SHP77 treated with DMSO at 0.1 percent for 48 hours (cell line): ENCODE measurements at regions not wholly inside any gene's neighbourhood (a gene's known extent, or its start where the extent isn't known, plus 50 kb on each side); places are given as distances from the start of the nearest gene placed in this dataset.
A peak's percentile ranks its signal among the peaks of the same experiment; 100 is the strongest.

Experiments
- DNase-seq: peaks from one replicate; lab custom pipeline; 2025; lab: John Stamatoyannopoulos, UW

DNA sequence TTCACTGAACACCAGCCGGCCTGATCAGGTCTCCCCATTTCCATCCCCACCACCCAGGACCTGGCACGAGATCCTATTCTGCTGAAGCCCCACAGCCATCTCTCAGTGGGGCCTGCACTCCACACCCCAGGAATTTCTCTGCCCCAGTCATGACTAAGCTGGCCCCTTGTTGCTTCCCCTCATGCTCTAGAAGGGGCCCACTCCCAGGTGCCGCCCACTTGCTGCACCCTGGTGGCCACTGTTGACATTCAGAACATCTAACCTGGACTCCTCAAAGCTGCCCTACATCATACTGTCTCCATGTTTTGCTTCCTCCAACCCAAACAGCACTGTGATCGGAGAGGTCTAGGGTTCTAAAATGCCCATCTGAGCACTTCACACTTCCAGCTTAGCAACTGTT, 90.7 kb upstream of the KLHL29 start:
- DNase-seq: no peak

DNA sequence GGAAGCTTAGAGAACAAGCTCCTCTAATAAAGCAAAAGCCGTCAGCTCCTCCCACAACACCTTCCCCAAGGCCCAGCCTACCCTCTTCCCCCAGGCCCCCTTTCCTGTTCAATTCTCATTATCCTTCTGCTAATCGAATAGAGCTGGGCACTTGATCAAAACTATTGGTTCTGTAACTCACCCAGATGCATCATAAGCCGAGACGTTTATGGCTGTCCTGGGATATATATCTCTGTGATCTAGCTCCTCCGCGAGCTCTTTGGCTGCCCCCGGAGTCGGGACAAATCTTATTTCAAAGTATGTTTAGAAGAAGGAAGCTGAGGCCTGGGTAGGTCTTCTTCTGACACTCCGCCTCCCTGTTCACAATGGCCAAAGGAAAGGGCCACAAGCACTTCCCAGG, 88.3 kb upstream of the KLHL29 start:
- DNase-seq: no peak

DNA sequence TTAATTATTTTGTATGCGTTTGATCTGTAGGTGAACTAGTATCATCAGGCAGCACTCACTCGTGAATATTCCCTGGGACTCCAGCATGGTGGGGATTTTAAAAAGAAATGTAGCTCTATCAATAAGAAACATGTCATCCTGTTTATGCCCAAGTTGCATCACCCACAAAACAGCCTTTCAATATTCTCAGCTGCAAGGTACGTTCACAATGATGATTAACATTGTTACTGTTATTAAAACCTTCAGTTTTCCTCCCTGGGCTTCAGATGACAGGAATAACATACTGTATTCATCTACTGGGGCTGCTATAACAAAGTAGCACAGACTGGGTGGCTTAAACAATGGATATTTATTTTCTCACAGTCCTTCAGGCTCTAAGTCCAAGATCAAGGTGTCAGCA, 87.9 kb upstream of the KLHL29 start:
- DNase-seq: no peak

DNA sequence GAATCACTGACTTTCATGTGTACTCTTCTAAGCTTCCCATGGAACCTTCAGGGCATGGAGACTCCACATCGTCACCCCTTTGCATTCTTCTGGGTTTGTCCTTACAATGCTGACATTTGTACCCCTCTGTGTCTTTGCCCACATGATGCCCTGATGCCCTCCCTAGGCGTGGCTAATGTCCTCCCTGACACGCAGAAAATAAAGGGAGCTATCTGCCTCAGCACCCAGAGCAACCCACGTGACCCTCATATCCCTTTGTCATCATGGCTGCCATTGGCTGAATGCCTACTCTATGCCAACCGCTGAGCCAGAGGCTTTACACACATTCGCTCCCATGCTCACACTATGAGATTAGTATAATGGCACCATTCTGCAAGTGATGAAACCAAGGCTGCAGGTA, 86.4 kb upstream of the KLHL29 start:
- no peak for DNase-seq

DNA sequence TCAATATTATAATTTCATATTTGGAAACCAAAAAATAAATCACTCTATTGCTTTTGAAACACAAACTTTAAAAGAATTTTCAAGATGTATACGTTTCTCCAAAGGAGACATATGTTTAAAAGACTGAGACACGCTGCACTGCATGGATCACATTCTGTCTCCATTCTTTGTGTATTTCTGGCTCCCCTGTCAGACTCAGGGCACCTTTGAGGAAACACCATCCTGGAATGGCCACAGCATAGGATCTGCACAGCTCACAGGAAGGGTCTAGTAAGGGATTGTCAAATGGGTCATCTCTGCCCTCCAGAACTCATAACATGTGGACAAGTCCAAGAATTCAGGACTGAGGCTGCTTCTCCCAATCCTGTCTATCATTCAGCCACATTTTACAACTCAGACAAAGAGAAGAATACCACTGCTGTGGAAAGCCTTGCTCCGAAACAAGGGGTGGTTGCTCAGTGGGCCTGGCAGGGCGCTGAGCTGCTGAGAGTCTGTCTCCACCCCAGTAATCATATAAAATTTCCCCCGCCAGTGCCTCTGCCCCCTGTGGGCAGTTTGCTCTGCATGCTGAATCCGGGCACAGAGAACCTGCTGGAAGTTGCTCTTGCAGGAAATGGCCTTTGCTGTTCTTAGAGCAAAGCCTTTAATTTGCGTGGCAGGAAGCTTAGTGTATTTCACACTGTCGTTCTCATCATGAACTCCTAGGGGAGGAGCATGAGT, 85.3 kb upstream of the KLHL29 start:
- no peak for DNase-seq

DNA sequence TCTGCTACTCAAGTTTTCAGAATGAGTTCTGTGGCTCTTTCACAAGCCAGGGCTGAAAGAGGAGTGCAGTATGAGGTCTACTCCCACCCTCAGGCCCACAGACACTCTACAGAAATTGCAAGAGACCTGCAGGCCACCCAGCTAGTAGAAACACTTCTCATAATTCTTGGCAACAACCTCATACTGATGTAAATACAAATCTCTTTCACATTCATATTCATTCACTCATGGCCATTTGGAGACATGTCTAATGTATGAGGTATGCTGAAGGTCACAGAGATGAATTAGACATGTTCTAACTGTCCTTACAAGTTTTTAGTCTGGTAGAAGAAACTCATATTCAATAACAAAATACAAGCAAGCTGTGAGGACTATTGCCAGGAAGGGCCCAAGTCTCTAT, 83.8 kb upstream of the KLHL29 start:
- DNase-seq: no peak

DNA sequence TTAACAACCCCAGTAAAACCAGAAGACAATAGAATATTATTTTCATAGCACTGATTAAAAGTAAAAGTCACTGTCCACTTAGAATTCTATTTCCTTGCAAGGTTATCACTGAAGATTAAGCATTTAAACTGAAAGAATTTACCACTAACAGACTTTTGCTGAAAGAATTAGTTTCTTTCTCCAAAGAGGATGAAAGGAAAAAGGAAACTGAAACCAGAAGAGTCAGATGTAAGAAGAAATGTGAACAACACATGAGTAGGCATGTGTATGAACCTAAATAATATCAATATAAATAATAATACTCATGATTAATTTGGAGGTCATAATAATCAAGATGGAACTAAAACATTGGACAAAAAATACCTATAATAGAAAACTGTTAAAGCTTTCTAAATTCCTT, 82.4 kb upstream of the KLHL29 start:
- no peak for DNase-seq

DNA sequence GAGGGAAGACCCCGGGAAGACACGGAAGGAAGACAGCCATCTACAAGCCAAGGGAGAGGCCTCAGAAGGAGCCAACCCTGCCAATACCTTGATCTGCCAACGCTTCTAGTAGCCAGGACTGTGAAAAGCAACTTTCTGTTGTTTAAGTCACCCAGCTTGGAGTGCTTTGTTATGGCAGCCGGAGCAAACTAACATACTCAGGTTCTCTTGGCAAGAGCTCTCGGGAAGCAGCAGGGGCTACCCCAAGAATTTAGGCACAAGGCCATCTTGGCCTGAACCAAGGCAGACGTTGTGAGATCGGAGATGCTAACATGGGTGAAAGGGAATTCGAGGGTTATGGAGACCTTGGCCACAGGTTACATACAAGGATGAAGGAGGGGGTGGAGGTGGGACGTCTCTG, 78.6 kb upstream of the KLHL29 start:
- no peak for DNase-seq

DNA sequence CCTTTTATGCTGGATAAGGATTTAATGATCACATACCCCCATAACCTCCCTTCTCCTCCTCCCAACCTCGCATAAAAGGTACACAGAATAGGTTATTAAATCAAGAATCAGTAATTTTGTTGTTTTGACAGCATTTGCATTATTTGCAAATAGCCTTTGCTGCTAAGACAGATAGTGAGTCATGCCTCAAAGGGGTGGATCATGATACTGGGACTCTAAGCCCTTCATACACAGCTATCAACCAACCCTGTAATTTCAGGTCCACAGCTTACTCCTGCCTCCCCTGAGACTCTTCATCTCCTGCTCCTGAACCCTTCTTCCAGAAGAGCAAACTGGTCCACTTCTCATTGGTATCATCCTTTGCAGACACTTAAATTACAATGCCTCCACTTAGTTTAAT, 73.8 kb upstream of the KLHL29 start:
- no peak for DNase-seq

DNA sequence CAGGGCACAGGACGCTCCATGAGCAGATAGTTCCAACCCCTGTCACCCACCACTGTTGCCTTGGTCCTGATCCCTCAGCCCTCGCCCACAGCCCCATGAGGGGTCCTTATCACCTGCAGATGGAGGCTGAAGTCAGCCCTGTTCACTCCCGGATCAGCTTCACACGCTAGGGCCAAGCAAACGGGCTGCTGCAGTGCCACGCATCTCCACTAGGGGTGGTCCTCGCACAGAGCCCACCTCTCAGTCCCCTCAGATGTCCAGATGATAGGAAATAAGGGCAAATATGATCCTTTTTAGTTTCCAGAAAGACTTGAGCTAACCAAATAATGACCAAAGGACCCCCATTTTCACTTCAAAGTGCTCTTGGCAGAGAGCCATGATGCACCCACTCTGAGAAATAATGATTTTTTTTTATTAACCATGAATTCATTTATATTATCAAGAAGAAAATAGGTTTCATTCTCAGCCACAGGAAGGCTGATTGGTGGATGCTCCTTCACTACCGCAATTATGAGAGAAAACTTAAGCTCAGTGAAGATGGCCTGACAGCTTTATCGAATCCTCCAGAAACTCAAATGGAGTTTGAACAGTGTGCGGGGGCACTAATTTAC, 71.9 kb upstream of the KLHL29 start:
- DNase-seq: no peak

DNA sequence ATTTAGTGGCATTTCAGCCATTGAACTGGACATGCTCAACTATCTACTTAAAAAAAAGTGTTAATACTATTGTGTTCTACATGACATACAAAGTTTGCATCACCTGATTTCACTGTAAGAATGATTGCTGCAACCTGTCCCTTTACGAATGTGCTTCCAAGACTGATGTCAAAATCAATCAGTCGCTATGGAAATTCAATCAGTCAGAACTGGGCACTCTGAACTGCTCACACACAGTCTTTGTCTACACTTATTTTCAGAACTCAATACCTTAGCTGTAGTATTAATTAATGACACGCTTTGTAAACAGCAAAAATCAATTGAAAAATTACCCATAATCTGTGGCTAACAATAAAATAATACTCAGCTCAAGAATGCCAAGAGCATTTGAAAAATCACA, 70.3 kb upstream of the KLHL29 start:
- no peak for DNase-seq

DNA sequence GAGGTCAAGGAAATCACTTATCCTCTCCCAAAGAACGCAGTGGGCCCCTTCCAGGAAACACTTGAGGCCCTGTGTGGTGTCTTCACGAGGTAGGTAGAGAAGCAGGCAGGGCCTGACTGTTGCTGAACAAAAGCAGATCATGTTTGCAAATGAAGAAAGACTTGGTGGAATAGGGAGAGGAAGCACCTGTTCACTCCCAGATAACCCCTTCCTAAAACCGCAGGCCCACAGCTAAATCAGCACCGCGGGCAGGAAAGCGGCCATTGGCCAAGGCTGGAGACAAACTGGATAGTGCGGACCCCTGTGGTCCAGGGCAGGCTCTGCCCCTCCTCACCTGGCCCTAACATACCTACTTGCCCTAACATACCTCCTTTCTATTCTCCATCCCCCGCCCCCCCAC, 64.9 kb upstream of the KLHL29 start:
- no peak for DNase-seq

DNA sequence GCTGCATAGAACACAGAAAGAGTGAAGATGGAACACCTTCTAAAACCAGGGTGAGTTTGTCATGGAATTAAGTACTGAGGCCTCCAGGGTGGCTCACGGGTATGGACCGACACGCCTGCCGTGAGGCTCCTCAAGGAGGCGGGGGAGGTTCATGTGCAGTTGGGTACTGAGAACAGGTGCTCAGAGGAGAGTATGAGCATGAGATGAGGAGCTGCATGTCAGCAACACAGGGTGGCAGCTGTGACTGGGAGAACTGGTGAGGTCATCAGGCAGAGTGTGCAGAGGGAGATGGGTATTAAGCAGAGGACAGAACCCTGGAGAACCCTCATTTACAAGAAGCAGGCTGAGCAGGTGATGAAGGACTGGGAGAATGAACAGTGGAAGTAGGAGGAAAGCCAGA, 63.2 kb upstream of the KLHL29 start:
- peak; percentile 30 for DNase-seq

DNA sequence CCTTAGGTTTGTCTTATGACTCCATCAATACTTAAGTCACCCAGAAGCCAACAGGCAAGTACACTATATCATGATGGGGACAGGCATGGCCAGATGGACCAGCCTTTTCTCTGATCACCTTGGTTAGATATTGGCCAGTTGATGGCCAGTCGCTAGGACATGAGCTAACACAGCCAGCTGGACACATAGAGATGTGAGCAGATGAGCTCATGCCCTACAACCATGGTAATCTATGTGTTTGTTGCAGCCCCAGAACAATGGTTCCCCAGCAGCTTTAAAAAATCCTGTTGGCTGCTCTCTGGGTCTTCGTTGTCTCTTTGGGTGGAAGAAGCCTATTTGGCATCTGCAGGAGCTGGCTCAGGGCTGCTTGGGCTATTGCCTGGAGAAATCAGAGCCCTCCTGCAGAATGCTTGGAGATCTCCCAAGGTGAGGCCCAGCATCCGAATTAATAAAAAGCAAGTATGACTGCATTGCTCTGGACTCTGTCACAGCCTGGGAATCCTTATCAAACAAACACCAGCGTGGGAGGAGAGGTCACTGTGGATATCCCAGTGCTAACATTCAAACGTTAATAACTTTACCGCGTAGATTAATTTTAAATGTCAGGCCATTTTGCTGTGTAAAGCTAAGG, 62.3 kb upstream of the KLHL29 start:
- DNase-seq: no peak

DNA sequence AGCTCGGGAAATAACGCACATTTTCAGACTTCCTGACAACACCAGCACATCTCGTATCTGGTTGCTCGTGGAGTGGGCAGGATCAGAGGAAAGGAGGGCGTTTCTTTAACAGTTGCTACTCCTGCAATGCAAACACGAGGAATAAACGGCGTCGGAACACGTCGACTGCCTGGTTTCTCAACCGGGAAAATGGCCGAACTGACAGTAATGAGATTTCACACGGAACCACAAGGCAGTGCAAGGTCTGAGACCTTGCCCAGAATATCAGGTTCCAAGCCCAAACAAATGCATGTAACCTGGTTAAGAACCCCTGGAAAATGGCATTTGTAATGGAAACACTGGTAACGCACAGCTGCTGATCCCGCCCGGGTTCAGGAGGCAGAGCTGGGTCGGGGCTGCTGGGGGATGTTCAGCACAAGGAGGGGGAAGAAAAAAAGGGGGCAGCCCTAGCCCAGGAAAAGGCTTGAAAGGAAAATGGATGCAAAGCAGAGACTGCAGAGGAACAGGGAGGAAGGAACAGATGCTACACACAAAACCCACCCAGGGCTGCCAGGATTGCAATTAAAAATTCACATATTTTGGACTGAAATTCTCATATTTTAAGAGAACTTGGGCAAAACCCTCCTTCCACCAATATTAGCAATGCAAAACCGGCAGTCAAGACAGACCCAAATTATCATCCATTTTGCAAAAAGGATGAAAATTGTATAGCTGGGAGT, 61.6 kb upstream of the KLHL29 start:
- DNase-seq: no peak

DNA sequence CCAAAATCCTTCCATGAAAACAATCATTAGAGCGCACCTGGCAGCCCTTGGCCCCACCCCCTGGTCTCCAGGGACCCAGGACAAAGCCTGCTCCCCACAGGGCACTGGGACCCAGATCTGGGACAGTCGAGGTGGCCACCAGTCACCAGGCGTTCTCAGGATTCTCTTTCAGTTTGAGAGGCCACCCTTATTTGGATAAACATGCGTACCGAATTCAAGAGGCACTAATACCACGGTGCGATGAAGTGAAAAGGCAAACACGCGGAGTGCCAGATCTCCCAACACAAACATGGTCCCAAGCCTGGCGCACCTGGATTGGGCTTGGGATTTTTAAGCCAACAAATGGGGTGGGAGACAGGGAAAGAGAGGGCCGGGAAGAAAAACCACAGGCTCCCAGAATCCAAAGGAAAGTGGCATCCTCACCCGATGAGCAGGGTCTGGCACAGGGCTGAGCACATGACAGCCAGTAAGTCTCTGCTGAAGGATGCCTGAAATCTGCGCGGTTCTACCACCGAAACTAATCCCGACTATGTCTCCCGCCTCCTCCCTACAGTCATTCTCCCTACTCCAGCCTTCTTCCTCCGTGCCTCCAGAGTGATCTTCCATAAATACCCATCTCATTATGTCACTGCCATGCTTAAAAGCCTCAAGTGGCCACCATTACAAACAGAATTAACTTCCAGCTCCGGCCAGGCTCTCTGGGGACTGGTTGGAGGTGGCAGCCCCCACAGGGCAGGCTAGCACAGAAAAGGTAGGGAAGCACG, 60.9 kb upstream of the KLHL29 start:
- DNase-seq: no peak

DNA sequence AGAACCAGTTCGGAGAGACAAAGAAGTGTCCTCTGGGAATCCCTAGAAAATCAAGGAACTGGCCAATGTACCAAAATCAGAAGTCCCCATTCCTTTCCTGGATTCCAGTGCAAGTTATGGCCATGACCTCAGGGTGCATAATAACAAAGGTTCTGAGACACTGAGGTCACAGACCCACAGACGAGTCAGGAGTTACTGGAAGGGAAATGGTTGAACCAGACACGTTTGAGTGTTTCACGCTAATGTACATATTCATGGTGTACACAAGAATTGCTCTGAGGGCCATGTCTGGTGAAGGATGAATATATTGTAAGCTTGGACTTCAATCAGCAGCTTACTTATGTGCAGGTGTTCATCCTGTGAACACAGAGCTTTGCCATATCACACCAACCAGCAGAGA, 58.6 kb upstream of the KLHL29 start:
- DNase-seq: no peak

DNA sequence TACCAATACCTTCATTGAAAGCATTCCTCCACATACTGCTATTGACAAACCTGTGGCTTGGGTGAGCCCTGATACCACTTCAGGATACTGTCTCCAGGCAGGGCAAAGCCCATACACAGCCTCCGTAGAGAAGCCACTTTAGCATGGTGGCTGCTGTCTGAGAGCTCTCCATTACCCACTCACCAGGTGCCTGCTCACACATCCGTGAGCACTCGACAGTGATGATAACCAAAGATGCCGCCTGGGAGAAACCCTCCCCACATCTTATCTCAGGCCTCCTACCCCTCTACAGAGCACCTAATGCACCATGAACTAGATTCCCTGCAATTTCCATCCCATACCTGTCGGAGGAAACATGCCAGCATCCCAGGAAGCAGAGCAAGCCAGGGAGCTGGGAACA, 57.6 kb upstream of the KLHL29 start:
- DNase-seq: no peak

DNA sequence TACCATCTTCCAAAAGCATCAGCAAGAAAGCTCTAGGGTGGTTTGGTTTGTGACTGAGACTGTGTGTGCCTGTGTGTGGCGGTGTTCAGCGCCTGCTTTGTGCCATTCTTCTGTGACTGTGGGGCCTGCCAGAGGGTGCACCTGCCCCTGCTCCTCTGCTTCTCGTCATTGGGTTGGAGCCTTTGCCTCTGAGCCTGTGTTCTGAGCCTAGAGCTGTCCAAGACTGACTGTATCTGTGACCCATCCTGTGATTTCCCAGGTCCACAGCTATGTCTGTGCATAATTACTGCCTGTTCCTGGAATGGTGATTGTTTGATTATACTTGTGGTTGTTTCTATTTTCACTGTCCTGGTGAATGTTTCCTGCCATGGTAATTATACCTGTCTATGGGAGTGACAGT, 57.1 kb upstream of the KLHL29 start:
- DNase-seq: no peak

DNA sequence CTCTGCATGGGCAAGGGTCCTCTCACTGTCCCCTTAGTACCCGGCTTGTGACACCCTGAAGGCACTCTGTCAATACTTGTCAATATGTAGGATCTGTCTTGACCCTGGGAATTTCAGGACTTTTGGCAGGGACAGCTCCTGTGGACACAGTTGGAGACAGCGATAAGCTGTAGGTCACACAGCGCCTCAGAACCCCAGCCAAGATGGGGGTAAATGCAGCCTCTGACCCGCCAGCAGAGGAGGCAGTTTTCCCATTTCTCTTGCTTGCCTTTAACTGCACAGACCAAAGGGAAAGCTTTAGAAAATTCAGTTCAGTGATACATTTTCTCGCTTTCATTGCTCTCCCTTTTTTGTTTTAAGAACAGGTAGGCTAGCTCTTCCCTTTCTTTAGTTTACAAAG, 54.8 kb upstream of the KLHL29 start:
- DNase-seq: no peak
